ENCODE measurements at regions not wholly inside any gene's neighbourhood (a gene's known extent, or its start where the extent isn't known, plus 50 kb on each side); places are given as distances from the start of the nearest gene placed in this dataset.

- TF ChIP-seq CTCF (IDR thresholded peaks at IDR 0.05) (no peak), POLR2A (IDR thresholded peaks at IDR 0.05) (no peak)
Observed at GRCh38 chr5:9858043-9858442, 227.9 kb upstream of the TAS2R1 start.

Measured in uterus (tissue), 2 donors.